ENCODE measurements at regions not wholly inside any gene's neighbourhood (a gene's known extent, or its start where the extent isn't known, plus 50 kb on each side); places are given as distances from the start of the nearest gene placed in this dataset.

DNA sequence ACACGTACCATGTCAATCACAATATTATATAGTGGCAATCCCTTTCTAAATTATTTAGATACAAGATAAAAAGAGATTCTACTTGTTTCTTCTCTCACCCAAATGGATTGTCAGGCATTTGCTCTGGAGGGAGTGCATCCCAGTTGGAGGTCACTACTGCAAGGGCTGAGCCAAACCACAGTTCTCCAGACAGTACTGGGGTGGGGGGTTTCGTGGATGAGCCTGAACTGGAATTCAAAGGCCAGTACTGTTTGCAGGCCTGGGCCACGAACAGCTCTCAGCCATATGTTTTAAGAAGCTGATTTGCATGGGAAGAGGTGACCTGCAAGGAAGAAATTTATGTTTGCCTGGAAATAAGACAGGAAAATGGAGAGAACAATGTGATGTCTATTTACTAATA is 314.9 kb downstream of the PMP22 start:
- no peak for TF ChIP-seq CTCF (IDR thresholded peaks at IDR 0.05)

GRCh38 chr17:14947671-14948070 is 317.5 kb downstream of the PMP22 start:
- no peak for TF ChIP-seq CTCF (IDR thresholded peaks at IDR 0.05)

GRCh38 chr17:14946481-14946880 is 318.6 kb downstream of the PMP22 start:
- no peak for TF ChIP-seq CTCF (IDR thresholded peaks at IDR 0.05)

DNA sequence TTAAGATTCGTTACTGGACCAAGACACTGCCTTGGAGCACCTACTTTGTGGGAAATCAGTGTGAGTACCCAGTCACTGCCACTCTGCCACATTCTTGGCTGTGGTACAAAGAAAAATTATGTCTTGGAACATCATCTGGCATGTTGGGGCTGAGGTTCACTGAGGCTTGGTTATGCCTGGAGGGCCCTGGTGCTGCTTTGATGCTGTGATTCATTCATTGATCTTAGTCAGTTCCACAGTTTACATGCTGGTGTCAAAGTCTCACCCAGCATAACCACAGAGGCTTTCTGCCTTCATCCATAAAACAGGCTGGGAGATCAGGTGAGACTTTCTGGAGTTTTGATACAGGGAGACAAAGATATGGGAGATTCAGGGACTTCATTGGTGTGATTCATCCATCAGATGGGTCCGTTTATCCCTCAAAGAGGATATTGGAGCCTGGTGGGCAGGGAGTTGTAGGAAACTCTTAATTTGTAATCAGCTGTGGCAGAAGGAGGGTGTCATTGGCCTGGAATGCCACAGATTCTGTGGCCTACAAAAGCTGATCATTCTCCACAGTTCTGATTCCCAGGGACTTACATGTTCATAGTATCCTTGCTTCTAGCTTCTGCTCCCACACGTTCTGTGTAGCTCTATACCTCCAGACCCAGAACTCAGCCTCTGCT is 322.5 kb downstream of the PMP22 start:
- no peak for TF ChIP-seq CTCF (IDR thresholded peaks at IDR 0.05)

GRCh38 chr17:14940938-14941265 is 324.2 kb downstream of the PMP22 start:
- TF ChIP-seq CTCF (IDR thresholded peaks at IDR 0.05) = no peak

DNA sequence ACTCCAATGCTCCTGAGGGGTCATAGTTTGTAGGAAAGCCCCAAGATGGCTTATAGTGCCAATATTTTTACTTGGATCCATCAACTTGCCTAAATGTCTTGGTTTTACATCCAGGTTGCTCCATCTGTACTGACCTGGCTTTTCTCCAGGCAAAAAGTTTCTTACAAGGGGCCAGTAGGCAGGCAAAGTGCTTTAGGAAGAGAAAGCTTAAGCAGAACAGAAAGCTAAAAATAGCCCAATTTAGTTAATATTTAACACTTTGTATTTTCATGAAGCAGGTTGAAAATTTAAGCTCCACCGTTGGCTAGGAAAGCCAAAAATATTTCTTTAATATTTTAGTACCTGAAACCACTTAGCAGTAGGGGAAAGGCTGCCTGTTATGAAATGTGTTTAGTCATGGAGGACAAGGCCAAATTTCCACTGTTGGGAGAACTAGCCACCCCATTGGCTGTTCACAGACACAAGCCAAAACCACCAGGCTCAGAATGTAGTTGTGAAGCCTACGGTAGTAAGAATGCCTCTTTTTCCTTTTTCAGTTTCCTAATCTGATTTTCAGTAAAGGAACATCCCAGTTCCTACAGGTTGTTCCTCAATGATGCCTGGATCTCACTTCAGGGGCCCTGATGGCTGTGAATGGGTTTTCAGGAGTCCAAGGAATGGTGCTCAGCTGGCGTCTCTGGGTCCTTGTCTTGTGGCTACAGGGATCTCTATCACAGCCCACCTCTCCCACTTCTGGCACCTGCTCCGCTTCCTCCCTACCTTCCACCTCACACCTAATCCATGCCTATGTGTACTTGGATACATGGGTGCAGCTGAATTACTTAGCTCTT is 324.8 kb downstream of the PMP22 start:
- no peak for TF ChIP-seq CTCF (IDR thresholded peaks at IDR 0.05)

- TF ChIP-seq CTCF (IDR thresholded peaks at IDR 0.05) = no peak
Measured at GRCh38 chr17:14935845-14936485, 329.2 kb downstream of the PMP22 start.
